A549 (cell line): ENCODE measurements at regions not wholly inside any gene's neighbourhood (a gene's known extent, or its start where the extent isn't known, plus 50 kb on each side); places are given as distances from the start of the nearest gene placed in this dataset.

Experiments used
- ATAC-seq, 2 experiments: fragments of 200-7000 bp in 1 of 2; fragments of >200 bp in 1 of 2; cut with Nextera tagmentation in 1 of 2; cut with Tn5 transposase in 1 of 2; 3 replicates each; pipeline versions ENCODE4 v1.8.0 to v1.9.1; 2018 to 2020; ENCODE audit warnings: mild to moderate bottlenecking in 1 of 2, moderate library complexity in 1 of 2
- CTCF ChIA-PET: fragments of 300-600 bp; sonication (Branson Sonifier 250); formaldehyde crosslinking; extraction: SDS; loops from one replicate; lab custom pipeline; 2021; ENCODE audit warnings: antibody characterized with exemption, inconsistent platforms; lab: Yijun Ruan, JAX
- POLR2A ChIA-PET: fragments of 350-600 bp; formaldehyde crosslinking; extraction: SDS; loops from one replicate; lab custom pipeline; 2021; ENCODE audit warnings: antibody characterized with exemption, inconsistent platforms; lab: Yijun Ruan, JAX
- DNase-seq, 2 experiments: peaks; one replicate each; pipeline versions ENCODE4 v3.0.0 to v3.0.0-alpha.2; 2011 to 2016; ENCODE audit warnings: low read depth in 1 of 2, low spot score in 1 of 2
- FAIRE-seq: peaks from 2 replicates; lab custom pipeline; 2011; peaks lifted over from hg19 to GRCh38; lab: Jason Lieb, UNC
- H3K27ac ChIP-seq, 2 experiments: fragments of >200 bp; sonication (Bioruptor Twin); formaldehyde crosslinking; 3 replicates each; pipeline ENCODE4 v1.5.1; 2016 to 2017
- H3K4me1 ChIP-seq: fragments of >200 bp; sonication (Bioruptor Twin); formaldehyde crosslinking; 3 replicates; pipeline ENCODE4 v1.6.1; 2016
- H3K4me2 ChIP-seq: fragments of >200 bp; sonication (Bioruptor Twin); formaldehyde crosslinking; 3 replicates; pipeline ENCODE4 v1.6.1; 2016
- H3K4me3 ChIP-seq: fragments of >200 bp; sonication (Bioruptor Twin); formaldehyde crosslinking; 3 replicates; pipeline ENCODE4 v1.5.1; 2016
- H3K9me3 ChIP-seq: fragments of >200 bp; sonication (Bioruptor Twin); formaldehyde crosslinking; 3 replicates; pipeline ENCODE4 v1.6.1; 2016
- BCL3 ChIP-seq: fragments of >200 bp; sonication (Bioruptor Twin); formaldehyde crosslinking; IDR thresholded peaks from 3 replicates; pipeline ENCODE4 v1.6.1; 2016
- CHD4 ChIP-seq: fragments of 200-600 bp; sonication (generic); IDR thresholded peaks from 2 replicates; pipeline ENCODE4 v1.6.1; 2016; ENCODE audit warnings: antibody characterized with exemption, mild to moderate bottlenecking, borderline replicate concordance
- CTCF ChIP-seq: fragments of >200 bp; sonication (Bioruptor Twin); formaldehyde crosslinking; IDR thresholded peaks from 3 replicates; pipeline ENCODE4 v1.5.1; 2016
- E2F6 ChIP-seq: IDR thresholded peaks from 2 replicates; pipeline ENCODE4 v1.6.1; 2012; ENCODE audit warnings: low read depth, borderline replicate concordance
- EHMT2 ChIP-seq: fragments of 200-600 bp; sonication (generic); IDR thresholded peaks from 2 replicates; pipeline ENCODE4 v1.6.1; 2016; ENCODE audit warnings: antibody characterized with exemption, low read depth, mild to moderate bottlenecking, moderate library complexity
- ELK1 ChIP-seq: fragments of 150-350 bp; IDR thresholded peaks from 2 replicates; pipeline ENCODE4 v1.6.1; 2014; ENCODE audit warnings: low read depth, mild to moderate bottlenecking, low read length
- FOXS1 ChIP-seq: fragments of 250-450 bp; sonication (Bioruptor Pico); IDR thresholded peaks from 2 replicates; pipeline ENCODE4 v1.5.0; 2020; ENCODE audit warnings: mild to moderate bottlenecking, moderate library complexity
- HES2 ChIP-seq: fragments of >200 bp; sonication (Bioruptor Twin); formaldehyde crosslinking; IDR thresholded peaks from 2 replicates; pipeline ENCODE4 v1.6.1; 2016
- HEYL ChIP-seq: fragments of 250-450 bp; sonication (Bioruptor Pico); IDR thresholded peaks from 2 replicates; pipeline ENCODE4 v1.8.0; 2021; ENCODE audit warnings: mild to moderate bottlenecking, moderate library complexity
- HOXA7 ChIP-seq: fragments of 250-450 bp; sonication (Bioruptor Pico); IDR thresholded peaks from 2 replicates; pipeline ENCODE4 v1.5.0; 2020; ENCODE audit warnings: mild to moderate bottlenecking, moderate library complexity
- HOXB5 ChIP-seq: fragments of 250-450 bp; sonication (Bioruptor Pico); IDR thresholded peaks from 2 replicates; pipeline ENCODE4 v1.5.0; 2020; ENCODE audit warnings: mild to moderate bottlenecking, moderate library complexity
- JUNB ChIP-seq: fragments of >200 bp; sonication (Bioruptor Twin); formaldehyde crosslinking; IDR thresholded peaks from 2 replicates; pipeline ENCODE4 v1.6.1; 2016
- MAX ChIP-seq: IDR thresholded peaks from 2 replicates; pipeline ENCODE4 v1.6.1; 2012
- NR3C1 ChIP-seq: fragments of >200 bp; sonication (Bioruptor Twin); formaldehyde crosslinking; IDR thresholded peaks from 3 replicates; pipeline ENCODE4 v1.6.1; 2017
- PBX3 ChIP-seq: IDR thresholded peaks from 2 replicates; pipeline ENCODE4 v1.6.1; 2012
- PHF8 ChIP-seq: fragments of 200-600 bp; sonication (generic); IDR thresholded peaks from 2 replicates; pipeline ENCODE4 v1.6.1; 2016; ENCODE audit warnings: low read depth, mild to moderate bottlenecking, antibody characterized with exemption, moderate library complexity, borderline replicate concordance
- RCOR1 ChIP-seq: fragments of 150-350 bp; IDR thresholded peaks from 2 replicates; pipeline ENCODE4 v1.6.1; 2014; ENCODE audit warnings: antibody characterized with exemption, low read length, low read depth
- REST ChIP-seq: fragments of 200-600 bp; sonication (generic); IDR thresholded peaks from 2 replicates; pipeline ENCODE4 v1.6.1; 2016; ENCODE audit warnings: antibody characterized with exemption, mild to moderate bottlenecking, moderate library complexity
- RFX5 ChIP-seq: fragments of 450-650 bp; IDR thresholded peaks from 2 replicates; pipeline ENCODE4 v1.7.1; 2014; ENCODE audit warnings: antibody characterized with exemption, mild to moderate bottlenecking, moderate library complexity
- SMC3 ChIP-seq: fragments of >200 bp; sonication (Bioruptor Twin); formaldehyde crosslinking; IDR thresholded peaks from 3 replicates; pipeline ENCODE4 v1.6.1; 2018; ENCODE audit warnings: inconsistent platforms
- SREBF2 ChIP-seq: fragments of 450-650 bp; IDR thresholded peaks from 2 replicates; pipeline ENCODE4 v1.6.1; 2014; ENCODE audit warnings: mild to moderate bottlenecking, moderate library complexity
- TFCP2L1 ChIP-seq: fragments of 250-450 bp; sonication (Bioruptor Pico); IDR thresholded peaks from 2 replicates; pipeline ENCODE4 v1.5.0; 2021; ENCODE audit warnings: mild to moderate bottlenecking
- ZFP36 ChIP-seq: fragments of 450-650 bp; IDR thresholded peaks from 2 replicates; pipeline ENCODE4 v1.6.1; 2014; ENCODE audit warnings: borderline replicate concordance; ENCODE audit not compliant: partially characterized antibody
- WGBS: methylation state at CpG from one replicate; pipeline ENCODE4 v1.1.6; 2017; ENCODE audit errors: missing lambda C conversion rate; 5-methylcytosine and 5-hydroxymethylcytosine counted together

- TF ChIP-seq PHF8 (no peak), CHD4 (no peak), TFCP2L1 (CRISPR knock-in tag) (no peak), FOXS1 (no peak), MAX (no peak), RCOR1 (no peak), JUNB (no peak), HES2 (no peak), SREBF2 (no peak), BCL3 (no peak), REST (no peak), CTCF (no peak), SMC3 (no peak), ZFP36 (no peak), EHMT2 (no peak), HOXB5 (no peak)
- TF ChIP-seq, all 56 proteins: peak for 0
- no peak overlapping the region for H3K27ac ChIP-seq
- no peak overlapping the region for H3K4me3 ChIP-seq
- 5% methylated on average over 7 of the region's 7 CpGs for WGBS
- H3K4me1 ChIP-seq = no peaks in the 10 kb centered on the region
- no peak overlapping the region for H3K4me2 ChIP-seq
- no peak for ATAC-seq
- no peak for FAIRE-seq
- DNase-seq = no peak
- ChIA-PET POLR2A (no interaction called here), CTCF (no interaction called here)
- no peaks in the 10 kb centered on the region for H3K9me3 ChIP-seq
These were observed 1458.0 kb downstream of the OLFM4 start for GRCh38 chr13:54486421-54487166.

- Histone ChIP-seq H3K4me1 (no peaks in the 10 kb centered on the region), H3K4me2 (no peak overlapping the region), H3K4me3 (no peak overlapping the region), H3K27ac (no peak overlapping the region), H3K9me3 (no peaks in the 10 kb centered on the region)
- ChIA-PET POLR2A (no interaction called here), CTCF (no interaction called here)
- FAIRE-seq = no peak
- 23% methylated on average over 1 of the region's 1 CpG for WGBS
- ATAC-seq = no peak
- no peak for DNase-seq
- no peak for TF ChIP-seq PBX3
- no peak for TF ChIP-seq E2F6
- TF ChIP-seq HOXA7 = no peak
- TF ChIP-seq NR3C1 = no peak
- no peak for TF ChIP-seq REST
- no peak for TF ChIP-seq RFX5
- no peak for TF ChIP-seq FOXS1
- no peak for TF ChIP-seq SREBF2
- no peak for TF ChIP-seq ELK1
- no peak for TF ChIP-seq HEYL
These were observed 1460.7 kb downstream of the OLFM4 start for GRCh38 chr13:54489359-54489758.
